NCI-H146 treated with DMSO at 0.1 percent for 48 hours (cell line): ENCODE measurements at regions not wholly inside any gene's neighbourhood (a gene's known extent, or its start where the extent isn't known, plus 50 kb on each side); places are given as distances from the start of the nearest gene placed in this dataset.

Experiments
- DNase-seq: peaks from one replicate; lab custom pipeline; 2025; ENCODE audit not compliant: unreplicated experiment; lab: John Stamatoyannopoulos, UW

DNA sequence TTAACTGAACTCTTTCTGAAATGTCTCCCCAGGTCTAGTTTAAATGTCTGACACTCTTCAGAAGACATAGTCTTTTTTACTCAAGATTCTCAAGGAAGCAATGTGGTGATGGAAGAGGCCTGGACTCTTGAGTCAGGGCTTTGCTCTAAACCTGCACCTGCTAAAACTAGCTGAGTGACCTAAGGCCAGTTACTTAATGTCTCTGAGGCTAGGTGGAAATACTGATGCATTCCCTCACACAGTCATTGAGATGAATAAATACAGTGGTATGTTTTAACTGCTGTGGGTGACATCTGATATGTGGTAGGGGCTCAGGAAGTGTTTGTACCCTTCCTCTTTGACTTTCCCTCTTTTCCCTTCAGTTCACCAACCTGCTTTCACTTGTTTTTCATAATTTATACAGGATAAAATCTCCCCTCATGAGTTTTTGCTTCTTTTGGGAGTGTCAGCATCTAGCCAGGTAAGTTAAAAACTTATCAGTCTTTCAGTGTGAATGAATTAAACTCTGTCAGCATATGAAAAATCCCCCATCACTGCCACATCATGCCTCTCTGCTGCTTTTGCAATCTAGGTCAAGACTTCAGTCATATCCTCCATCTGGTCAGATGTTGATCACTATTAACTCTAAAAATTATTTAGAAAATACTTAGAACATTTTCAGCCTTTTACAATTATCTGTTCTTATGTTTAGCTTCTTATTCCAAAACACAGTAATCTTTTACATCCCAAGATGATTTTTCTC lies 178.7 kb upstream of the TNFAIP3 start:
- DNase-seq = no peak

DNA sequence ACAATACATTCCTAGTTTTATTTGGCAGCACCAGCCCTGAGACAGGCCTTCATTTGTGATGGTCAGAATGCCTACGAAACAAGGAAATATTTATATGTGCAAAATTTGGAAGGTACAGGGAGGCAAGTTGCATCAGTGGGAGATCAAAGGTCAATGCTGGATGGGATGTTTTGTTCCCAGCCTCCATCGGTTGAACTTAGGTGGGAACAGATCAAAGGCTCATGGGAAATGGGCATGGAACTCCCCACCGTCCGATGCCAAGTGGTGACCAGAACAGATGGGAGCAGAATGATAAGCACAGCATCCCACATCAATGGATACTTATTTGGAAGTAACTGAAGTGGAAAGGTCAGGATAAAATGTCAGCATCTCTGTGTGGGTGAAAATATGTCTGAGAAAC lies 177.7 kb upstream of the TNFAIP3 start:
- no peak for DNase-seq

- no peak for DNase-seq
Observed at GRCh38 chr6:137690034-137690433, 177.0 kb upstream of the TNFAIP3 start.

DNA sequence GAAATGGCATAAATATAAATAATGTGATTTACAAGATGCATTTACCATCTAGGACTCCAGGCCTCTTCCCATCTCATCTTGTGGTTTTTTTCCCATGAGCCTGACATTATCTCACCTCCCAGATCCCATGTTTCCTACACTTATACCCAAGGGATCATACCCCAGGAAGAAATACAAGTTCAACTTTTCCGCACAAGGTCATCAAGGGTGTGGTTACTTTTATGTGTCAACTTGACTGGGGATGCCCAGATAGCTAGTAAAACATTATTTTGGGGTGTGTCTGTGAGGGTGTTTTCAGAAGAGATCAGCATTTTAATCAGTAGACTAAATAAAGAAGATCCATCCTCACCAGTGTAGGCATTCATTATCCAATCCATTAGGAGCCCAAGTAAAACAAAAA lies 176.3 kb upstream of the TNFAIP3 start:
- no peak for DNase-seq

DNA sequence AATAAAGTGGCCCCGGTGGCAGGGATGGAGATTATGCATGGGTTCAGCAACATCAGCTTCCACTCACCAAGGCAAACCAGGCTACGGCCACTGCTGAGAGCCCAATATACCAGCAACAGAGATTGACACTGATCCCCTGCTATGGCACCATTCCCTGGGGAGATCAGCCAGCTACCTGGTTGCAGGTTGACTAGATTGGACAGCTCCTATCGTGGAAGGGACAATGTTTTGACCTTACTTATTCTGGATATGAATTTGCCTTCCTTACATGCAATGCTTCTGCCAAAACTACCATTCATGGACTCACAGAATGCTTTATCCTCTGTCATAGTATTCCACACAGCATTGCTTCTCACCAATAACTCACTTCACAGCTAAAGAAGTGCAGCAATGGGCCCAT lies 174.8 kb upstream of the TNFAIP3 start:
- no peak for DNase-seq

GRCh38 chr6:137692806-137693205 lies 174.3 kb upstream of the TNFAIP3 start:
- no peak for DNase-seq

DNA sequence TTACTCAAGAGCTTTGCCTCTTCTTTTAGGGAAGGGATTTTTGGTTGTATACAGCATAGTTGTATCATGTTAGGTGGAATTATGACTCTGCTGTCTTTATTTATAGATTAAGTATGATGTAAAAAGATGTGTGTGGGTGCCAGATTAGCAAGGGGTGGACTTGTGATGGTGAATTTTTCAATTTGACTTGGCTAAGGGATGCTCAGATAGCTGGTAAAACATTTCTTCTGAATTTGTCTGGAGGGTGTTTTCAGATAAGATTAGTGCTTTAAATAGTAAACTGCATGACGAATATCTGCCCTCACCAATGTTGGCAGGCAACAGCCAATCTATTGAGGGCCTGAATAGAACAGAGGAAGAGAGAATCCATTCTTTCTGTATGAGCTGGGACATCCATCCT lies 173.3 kb upstream of the TNFAIP3 start:
- no peak for DNase-seq

- DNase-seq = no peak
Observed at GRCh38 chr6:137696765-137697164, 170.3 kb upstream of the TNFAIP3 start.

- DNase-seq = no peak
Observed at GRCh38 chr6:137697267-137697938, 169.7 kb upstream of the TNFAIP3 start.

GRCh38 chr6:137698636-137699030 lies 168.4 kb upstream of the TNFAIP3 start:
- DNase-seq = no peak

GRCh38 chr6:137699031-137699683 lies 167.9 kb upstream of the TNFAIP3 start:
- no peak for DNase-seq

DNA sequence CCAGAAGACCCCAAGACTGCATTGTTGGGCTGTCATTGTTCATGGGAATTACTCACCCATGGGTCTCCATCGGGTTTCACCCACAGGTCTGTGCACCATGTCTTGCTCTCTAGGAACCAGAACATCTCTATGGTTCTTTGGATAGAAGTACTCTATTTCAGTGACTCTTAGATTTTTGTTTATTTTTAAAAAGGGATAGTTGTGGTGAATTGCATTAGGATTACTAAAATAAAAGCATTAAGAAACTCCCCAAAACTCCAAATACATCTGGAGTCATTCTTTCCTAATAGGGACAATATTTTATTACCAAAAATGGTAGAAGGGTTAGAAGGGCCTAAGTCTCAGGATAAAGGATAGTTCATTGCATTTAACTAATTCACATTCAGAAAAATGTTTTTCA lies 166.9 kb upstream of the TNFAIP3 start:
- no peak for DNase-seq

DNA sequence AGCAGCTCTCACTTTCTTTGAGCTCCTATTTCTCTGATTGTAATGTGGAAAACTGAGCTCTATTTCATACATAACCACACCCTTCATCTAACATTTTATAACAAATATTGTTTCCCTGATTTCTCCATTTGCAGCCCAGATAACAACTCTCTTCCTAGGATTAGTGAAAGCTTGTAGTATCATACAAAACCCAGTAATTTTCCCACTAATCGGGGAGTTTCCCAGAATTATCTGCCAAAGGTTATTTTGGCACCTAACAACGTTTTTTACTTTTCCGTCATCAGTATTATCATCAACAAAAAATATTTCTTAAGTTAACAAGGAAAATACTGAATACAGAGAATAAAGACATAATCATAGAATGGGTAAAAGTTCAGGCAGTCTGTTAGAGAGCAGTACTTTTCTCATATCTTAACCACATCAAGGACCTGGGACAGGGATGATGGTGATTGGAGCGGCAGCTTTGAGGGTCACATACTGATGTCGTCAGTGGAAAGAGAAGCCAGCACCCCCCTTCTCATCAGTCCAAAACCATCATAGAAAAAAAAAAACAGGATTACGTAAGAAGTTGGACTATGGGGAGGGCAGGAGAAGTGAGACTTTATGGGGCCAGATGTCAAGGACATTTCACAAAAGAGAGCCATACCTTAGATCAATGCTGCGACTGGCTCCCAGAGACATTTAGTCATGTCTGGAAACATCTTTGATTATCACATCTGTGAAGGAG lies 166.1 kb upstream of the TNFAIP3 start:
- DNase-seq = no peak

GRCh38 chr6:137701942-137702341 lies 165.1 kb upstream of the TNFAIP3 start:
- no peak for DNase-seq

DNA sequence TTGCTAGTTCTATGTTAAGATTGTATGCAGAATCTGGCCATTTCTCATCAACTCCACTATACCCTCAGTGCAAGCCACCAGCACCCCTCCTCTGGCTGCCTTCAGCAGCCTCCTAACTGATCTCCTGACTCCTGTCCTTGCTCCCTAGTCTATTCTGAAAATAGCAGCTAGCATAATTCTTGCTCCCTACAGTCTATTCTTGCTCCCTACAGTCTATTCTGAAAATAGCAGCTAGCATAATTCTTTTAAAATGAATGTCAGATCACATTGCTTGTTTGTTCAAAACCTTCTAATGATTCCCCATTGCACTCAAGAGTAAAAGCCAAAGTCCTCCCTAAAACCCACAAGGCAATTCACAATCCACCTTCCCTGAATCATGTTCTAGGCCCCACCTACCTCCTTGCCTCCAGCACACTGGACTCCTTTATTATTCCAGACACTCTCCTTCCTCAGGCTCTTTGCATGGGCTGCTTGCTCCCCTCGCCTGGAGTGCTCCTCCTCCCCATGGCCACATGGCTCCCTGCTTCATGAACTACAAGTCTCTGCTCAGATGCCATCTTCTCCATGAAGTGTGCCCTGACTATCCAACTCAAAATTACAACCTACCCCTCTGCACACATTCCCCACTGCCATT lies 164.2 kb upstream of the TNFAIP3 start:
- DNase-seq = no peak

DNA sequence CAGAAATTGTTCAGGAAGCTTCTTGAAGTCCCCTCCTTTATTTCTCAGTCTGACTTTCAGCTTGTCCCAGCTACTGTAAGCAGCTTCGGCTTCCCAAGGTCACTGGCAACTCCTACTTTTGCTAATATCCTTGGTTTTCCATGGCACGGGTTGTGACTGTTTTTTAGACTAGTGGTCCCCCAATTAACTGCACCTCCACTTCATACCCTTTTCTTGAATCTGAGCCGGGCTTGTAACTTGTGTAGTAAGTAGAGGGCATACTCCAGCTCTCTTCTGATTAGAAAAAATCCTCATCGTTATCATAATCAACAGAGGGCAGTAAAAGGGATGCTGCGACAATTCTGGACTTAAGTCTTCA lies 162.3 kb upstream of the TNFAIP3 start:
- DNase-seq = no peak

DNA sequence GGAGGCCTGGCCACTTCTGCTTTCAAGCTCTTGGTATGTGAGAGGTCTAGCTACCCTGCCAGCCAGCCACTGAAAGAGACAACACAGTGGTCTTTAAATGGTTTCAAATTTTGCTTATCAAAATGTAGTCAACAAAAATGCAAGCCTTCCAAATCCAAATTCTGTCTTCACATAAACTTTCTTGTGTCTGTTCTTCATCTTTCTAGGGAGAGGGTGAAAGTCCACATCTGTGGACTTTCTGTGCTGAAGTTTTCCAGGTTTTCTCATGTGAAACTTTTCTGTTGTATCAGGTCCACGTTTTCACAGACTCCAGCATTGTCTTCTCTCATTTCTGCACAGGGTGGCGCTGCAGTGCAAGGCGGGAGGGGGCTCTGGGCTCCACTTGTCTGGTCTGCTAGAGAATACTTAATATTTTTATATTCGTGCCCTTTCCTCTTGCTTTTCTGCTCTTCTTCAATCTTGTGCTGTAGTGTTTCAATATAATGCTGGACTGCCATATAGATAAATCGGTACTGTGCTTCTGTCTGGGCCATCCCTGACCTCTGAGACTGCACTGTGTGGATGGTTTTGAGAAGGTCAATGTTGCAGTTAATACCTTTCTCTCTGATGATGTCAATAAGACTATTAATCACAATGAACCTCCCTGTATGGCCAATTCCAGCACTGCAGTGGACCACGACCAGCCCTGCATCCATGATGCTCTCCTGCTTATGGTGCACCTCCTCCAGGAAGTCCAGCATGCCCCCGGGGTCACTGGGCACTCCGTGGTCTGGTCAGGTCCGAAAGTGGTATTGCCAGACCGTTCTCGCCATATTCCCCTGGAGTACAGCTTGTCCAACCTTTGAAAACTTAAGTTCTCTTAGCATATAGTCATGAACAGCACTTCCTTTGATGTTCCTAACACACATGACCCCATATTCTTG lies 161.6 kb upstream of the TNFAIP3 start:
- peak; percentile 22 for DNase-seq

- DNase-seq = no peak
Observed at GRCh38 chr6:137706083-137706750, 160.8 kb upstream of the TNFAIP3 start.

DNA sequence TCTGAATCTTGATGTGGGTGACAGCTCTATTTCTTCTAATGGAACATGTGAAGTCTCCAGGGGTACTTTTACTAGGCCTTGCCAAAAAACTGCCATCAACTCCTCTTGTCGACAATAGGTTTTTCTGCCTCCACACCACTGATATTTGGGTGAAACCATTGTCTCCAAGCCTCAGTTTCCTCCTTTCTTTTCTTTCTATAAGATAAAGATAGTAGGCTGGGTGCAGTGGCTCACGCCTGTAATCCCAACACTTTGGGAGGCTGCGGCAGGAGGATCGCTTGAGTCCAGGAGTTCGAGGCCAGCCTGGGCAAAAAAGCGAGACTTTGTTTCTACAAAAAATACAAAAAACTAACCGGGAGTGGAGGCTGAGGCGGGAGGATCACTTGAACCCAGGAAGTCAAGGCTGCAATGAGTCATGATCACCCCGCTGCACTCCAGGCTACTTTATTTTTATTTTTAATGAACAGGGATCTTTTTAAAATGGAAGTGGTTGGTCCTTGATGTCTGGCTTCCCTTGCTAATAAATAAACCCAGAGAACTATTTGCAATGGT lies 159.9 kb upstream of the TNFAIP3 start:
- DNase-seq = no peak
